GM21717 (cell line): ENCODE measurements at regions not wholly inside any gene's neighbourhood (a gene's known extent, or its start where the extent isn't known, plus 50 kb on each side); places are given as distances from the start of the nearest gene placed in this dataset.
"Not testable (repeated sequence)": the region's sequence is repeated elsewhere in the genome, so short reads cannot be mapped to it uniquely, and the experiment has no call there.

Experiments
- ATAC-seq: cut with Tn5 transposase; IDR thresholded peaks from one replicate; pipeline ENCODE4 v1.9.1; 2021; ENCODE audit warnings: mild to moderate bottlenecking, moderate library complexity; ENCODE audit not compliant: unreplicated experiment

- ATAC-seq = no peak
Observed at GRCh38 chr18:23311351-23312121, 141.6 kb upstream of the RIOK3 start.

DNA sequence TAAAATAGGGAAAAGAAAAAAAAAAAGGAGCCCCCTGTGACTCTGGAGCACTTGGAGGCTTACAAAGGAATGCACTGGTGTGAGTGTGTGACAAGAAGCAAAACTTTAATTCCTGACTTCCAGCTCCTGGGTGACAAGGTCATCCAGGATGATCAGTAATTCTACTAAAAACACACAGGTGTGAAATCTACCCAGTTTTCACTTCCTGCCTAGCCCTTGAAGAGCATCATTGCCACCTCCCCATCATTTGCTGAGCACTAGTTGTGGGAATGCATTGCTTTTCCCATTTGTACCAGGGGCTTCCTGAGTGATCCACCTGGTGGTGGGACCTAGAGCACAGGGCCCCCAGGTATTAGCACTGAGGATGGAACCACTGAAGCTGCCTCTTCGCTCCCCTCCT lies 139.7 kb upstream of the RIOK3 start:
- no peak for ATAC-seq

DNA sequence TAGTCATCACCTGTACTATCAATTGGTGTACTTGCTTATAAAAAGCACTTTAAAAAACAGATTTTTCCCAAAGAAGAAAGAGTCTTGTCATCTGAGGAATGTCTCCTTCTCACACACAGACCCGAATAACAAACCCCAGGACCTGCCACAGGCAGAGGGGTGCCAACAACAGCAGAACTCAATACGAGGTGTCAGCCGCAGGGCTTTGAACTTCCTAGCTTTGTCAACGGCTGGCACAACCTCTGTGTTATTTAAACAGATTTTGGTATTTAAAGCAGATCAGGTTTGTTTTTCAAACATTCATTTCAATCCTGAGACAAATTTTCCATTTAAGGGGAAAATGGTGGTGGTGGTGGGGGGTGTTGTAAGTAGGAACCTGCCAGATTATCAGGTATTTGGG lies 138.4 kb upstream of the RIOK3 start:
- ATAC-seq = no peak

DNA sequence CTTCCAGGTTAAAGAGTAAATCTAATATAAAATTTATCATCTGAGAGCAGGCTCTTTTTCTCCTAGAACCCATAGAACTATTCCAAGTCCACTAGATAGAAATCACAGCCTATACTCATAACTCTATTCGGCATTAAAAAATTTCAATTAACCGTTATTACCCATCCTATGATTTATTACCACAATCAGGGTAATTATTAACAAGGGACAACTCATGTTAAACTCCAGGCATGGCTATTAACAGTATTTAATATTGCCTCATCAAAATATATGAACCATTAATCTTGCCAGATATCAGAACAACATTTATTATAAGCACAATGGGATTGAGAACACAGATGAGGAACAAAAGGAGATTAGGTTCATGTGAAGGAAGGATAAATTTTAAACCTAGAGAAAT lies 136.8 kb upstream of the RIOK3 start:
- no peak for ATAC-seq

- ATAC-seq = no peak
Observed at GRCh38 chr18:23316988-23317387, 136.1 kb upstream of the RIOK3 start.

- ATAC-seq = no peak
Observed at GRCh38 chr18:23317975-23318675, 135.0 kb upstream of the RIOK3 start.

DNA sequence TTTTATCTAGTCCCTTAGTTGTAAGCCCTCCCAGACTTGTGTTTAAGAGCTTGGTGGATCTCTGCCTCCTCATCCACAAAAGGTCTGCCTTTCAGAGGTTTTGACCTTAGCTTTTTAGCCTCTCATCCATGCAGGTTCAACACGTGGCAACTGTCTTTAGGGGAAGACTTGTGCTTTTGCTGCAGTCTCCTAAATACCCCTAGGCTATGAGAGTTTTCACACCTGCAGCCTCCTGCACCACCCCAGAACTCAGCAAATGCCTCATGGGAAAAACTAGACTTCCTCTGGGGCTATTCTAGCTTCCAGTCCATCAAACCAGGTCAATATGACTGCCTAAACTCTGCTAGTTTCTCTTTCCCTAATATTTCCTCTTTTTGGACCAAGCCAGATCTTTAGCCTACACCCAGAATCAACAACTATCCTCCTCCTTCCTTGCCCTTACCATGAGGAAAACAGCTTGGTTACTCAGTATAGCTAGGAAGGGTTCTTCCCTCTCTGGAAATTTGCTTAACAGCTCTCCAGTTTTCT lies 132.3 kb upstream of the RIOK3 start:
- no peak for ATAC-seq

DNA sequence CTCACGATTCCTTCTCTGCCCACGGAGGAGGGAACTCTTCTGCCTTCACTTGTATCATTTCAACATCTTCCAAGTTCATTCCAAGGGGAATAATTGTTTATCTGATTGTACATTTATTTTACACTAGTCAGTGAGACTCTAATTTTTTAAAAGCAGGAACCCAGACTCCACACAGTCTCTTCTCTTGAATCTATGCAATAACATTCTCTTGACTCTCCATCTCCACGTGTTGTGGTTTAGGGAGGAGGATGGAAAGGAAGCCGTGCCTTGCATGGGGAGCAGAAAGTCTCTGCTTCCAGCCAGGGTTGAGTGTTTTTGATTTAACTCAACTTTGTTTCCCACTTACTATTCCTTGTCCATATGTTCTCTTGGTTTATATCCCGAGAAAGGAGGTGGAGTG lies 131.1 kb upstream of the RIOK3 start:
- no peak for ATAC-seq

- no peak for ATAC-seq
Observed at GRCh38 chr18:23324056-23324811, 128.9 kb upstream of the RIOK3 start.

DNA sequence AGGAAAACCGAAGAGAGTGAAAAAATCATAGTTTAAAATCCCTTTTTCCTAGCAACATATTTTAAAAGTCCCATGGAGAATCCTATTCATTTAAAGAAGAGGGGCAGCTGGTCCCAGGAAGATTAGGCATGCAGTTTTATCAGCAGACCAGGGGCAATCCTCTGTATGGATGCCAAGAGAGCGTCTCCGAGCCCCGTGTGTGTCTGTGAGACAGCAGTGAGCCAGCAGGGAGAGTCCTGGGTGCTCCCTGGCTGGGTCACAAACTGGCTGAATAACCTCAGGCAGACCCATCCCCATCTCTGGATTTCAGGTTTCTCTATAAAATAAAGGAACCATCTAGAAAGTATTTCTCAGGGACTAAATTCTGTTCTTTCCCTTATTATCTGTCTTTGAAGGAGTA lies 128.2 kb upstream of the RIOK3 start:
- no peak for ATAC-seq

DNA sequence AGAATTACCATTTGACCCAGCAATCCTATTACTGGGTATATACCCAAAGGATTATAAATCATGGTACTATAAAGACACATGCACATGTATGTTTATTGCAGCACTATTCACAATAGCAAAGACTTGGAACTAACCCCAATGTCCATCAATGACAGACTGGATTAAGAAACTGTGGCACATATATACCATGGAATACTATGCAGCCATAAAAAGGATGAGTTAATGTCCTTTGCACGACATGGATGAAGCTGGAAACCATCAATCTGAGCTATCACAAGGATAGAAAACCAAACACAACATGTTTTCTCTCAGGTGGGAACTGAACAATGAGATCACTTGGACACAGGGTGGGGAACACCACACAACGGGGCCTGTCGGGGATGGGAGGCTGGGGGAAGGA lies 123.4 kb upstream of the RIOK3 start:
- not testable (repeated sequence) for ATAC-seq

- ATAC-seq = peak; percentile 86
Observed at GRCh38 chr18:23330423-23330822, 122.7 kb upstream of the RIOK3 start.

DNA sequence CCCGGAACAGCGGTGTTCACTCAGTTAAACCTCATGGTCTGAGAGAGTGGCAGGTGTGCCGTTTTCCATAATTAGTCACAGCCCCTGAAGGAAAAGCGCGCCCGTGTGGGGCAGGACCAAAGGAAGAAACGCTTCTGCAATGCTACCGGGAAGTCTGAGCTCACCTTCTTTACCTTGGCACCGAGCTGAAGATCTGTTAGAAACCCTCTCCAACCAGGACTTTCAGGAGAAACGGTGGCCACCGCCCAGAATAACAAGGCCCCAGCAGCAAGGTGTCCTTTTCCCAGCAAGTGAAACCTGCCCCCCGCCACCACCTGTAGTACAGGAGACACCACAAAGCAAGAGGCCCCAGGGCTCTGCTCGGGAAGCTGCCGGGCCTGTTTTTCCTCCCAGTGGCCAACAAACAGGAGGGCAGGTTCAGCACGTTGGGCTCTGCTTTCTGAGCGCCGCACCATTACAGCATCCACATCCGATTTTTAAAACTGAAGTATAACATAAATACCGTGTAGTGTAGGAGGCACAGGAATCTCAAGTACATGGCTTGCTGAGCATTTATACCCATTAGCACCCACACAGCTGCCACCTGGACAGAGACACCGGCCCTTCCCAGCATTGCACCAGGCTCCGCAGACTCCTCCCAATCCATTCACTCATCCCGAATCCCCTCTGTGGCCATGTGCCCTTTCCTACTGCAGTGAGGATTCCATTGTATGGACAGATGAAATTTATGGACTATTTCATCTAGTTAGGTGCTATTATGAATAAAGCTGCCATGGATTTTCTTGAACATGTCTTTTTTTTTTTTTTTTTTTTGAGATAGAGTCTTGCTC lies 121.8 kb upstream of the RIOK3 start:
- no peak for ATAC-seq

- no peak for ATAC-seq
Observed at GRCh38 chr18:23332356-23332755, 120.7 kb upstream of the RIOK3 start.

- ATAC-seq = no peak
Observed at GRCh38 chr18:23333827-23334226, 119.3 kb upstream of the RIOK3 start.

DNA sequence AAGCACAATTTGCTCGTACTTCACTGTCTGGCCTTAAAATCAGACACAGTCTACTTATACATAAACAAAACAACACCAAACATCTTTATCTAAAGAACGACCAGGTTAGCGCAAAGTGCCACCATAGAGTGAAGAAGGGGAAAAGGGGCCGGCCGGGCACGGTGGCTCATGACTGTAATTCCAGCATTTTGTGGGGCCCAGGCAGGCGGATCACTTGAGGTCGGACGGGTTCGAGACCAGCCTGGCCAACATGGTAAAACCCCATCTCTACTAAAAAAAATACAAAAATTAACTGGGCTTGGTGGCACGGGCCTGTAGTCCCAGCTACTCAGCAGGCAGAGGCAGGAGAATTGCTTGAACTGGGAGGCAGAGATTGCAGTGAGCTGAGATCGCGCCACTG lies 118.5 kb upstream of the RIOK3 start:
- no peak for ATAC-seq

- no peak for ATAC-seq
Observed at GRCh38 chr18:23336101-23336500, 117.0 kb upstream of the RIOK3 start.

- ATAC-seq = no peak
Observed at GRCh38 chr18:23337599-23338444, 115.3 kb upstream of the RIOK3 start.

DNA sequence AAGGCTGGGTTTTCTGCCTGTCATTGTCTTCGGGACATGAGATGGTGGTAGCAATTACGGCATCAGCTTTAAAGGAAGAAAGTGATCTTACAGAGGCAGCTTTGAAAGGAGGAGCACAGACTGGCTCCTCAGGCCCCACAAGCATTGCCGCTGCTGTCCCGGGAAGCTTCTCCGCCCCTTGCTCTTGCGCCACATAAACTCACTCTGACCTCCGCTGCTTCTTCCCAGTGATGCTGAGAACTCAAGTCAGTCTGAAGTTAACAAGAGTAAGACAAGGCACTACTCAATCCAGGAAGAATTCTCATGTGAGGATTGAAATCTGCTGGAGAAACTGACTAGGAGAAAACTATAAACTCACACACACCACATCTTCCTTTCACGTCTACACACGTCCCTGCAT lies 112.4 kb upstream of the RIOK3 start:
- no peak for ATAC-seq

DNA sequence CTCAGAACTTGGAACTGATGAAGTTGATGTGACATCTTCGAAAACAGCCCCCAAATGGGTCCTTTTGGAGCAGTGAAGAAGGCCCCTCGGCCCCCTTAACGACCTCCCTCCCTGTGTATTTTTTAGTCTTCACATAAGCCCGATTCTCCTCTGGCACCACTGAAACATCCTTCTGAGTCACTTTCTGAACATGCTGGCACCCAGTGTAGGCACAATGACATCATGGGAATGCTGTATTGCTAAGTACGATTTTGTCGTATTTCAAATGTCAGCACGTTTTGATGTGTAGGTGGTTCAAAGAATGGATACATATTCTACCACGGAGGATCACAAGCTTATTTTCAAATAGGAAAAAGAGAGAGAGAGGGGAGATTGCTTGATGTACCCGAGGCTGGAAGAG lies 111.7 kb upstream of the RIOK3 start:
- ATAC-seq = no peak
